ENCODE measurements at regions not wholly inside any gene's neighbourhood (a gene's known extent, or its start where the extent isn't known, plus 50 kb on each side); places are given as distances from the start of the nearest gene placed in this dataset.
"Not testable (repeated sequence)": the region's sequence is repeated elsewhere in the genome, so short reads cannot be mapped to it uniquely, and the experiment has no call there.

DNA sequence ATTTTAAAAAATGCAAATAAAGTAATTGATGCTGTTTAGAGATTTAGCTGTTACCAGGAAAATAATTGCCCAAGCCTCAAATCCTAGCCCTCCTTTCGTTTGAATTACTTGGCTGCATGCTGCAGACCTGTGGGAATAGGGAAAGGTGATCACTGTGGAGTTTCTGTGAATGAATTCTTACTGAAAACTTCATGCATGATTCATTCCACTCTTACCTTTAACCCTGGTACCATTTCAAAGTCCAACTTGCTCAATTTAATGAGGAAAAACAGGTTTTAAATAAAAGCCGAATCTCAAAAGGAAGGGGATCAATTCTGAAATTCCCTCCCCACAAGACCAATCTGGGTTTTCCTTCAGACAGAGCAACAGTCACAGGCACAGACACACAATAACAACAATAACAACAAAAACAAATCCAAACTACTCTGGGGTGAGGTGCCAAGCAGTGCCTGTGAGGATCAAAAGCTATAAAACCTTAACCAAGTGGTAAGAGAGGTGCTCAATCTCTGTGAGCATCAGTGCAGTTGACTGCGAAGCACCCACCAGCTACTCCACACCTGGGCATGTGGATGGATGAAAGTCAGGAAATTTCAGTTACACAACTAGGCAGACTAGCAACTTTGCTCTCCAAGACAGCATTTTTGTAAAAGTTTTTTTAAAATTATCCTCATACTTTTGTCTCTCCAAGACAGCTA, 200.8 kb downstream of the CNTN3 start:
- DNase-seq = no peak

DNA sequence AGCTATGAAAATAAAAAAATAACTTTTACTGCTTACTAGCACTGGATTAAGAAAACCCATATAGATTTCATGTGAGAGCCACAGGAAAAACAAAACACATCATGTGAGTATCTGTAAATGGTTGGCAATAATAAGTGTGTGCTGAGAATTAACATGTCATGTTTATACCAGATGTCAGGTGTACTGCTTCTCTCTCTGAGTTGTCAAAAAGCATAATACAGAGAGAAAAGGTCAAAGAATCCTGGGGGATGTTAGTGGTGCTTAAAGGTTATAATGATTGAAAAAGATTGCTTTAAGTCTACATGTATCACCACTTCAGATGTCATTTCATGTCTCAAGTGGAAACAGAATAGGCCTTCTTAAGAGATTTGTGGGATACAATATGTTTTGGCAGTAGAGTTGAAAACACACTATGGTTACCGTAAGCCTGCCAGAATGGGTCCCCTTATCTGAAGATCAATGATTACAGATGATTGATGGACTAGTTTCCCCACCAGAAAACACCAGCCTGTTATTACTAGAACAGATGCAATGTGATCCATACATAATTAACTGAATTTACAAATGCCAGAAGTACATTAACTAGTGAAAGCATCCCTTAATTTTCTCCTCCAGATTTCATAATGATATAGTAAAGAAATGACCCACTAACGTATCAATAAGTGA, 204.1 kb downstream of the CNTN3 start:
- DNase-seq = no peak

DNA sequence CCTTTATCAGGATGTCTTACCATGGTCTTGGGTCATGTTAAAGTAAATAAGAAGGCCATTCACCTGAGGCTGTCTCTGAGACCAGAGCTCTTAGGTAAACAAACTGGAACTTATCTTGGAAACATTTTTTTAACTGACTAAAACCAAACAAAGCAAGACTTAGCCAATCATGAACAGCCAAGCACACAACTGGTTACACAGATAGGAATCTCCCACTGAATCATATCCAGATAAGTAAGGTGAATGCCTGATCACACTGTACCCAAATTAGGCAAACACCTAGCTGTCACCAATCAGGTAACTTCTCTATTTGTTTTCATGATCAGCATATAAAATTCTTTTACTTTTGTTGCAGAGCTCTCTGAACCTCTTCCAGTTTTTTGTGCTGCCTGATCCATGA, 205.4 kb downstream of the CNTN3 start:
- no peak for DNase-seq

DNA sequence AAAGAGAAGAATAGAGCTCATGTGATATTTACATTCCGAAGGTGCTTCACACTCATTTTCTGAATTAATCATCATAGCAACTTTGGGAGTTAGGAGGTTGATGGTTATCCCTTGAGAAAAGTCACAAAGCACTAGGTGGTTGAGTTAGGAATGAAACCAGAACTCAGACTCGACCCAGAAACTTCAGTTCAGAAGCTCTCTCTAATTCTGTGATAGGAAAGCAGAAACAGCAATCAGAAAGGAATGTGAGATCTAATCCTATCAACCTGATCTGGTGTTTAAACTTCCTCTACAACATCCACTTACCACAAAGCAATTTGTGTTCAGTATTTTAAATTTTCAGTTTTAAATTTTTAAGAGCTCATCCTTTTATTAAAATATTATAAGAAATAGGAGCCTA, 211.2 kb downstream of the CNTN3 start:
- DNase-seq = no peak

DNA sequence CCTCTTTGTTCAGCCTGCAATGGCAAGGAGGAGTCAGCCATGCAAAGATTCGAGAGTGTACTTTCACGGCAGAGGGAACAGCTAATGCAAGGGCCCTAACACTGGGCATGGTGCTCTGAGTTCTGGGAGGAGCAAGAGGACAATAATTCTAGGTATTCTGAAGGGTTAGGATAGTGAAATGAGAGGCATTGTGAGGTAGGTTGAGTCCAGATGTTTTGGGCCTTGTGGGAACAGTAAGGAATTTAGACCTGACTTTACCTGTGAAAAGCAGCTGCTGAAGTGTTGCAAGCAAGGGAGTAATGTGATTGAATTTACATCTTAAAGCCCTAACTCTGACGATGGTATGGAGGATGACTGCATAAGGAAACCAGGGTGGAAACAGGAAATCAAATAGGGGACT, 211.6 kb downstream of the CNTN3 start:
- DNase-seq = no peak

DNA sequence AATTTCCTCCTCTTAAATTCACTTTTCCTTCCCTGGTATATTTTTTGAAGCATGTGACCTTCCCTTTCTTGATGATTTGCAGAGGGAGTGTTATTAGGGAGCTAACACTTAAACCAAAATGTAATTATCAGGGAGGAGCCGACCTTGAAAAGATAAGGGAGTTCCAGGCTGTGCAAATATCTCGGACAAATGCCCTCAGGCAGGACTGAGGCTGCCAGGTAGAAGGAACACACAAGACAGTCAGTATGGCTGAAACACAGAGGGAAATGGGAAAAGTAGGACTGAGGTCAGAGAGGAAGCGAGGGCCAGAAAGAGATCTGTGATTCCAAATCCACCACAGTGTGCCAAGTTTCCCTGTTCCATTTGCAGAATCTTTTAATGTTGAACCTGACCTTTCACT, 221.0 kb downstream of the CNTN3 start:
- no peak for DNase-seq

DNA sequence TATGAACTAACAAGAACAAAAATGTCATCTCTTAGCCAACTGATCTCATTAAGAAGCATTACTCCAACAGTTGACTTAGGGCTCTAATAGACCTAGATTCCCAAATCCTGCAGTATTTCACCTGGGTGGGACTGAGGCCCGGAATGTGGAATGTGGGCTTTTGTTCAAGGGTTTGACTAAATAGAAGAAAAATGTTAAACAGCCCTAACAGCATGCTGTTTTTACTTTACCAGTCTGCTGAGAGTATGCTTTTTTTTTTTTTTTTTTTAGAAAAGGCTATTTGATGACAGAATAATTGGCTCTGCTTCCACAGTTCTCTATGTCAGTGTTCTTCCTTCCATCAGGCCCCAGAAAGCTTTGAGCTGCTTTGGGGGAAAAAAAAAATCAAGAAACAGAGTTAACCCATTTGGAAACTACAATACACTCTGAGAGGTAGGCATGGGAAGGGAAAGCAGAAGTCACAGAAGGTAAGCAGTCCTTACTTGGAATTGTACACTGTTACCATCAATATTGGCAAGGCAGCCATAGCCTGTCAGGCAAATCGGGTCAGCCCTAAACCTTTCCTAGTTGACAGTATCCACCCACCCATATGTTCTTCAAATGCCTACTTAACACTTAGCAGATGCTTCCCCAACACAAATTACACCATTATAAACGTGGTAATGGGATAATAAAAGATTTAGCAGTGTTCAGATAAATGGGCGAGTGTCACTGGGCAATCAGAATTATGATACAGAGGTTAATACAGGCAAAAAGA, 224.2 kb downstream of the CNTN3 start:
- DNase-seq = no peak

DNA sequence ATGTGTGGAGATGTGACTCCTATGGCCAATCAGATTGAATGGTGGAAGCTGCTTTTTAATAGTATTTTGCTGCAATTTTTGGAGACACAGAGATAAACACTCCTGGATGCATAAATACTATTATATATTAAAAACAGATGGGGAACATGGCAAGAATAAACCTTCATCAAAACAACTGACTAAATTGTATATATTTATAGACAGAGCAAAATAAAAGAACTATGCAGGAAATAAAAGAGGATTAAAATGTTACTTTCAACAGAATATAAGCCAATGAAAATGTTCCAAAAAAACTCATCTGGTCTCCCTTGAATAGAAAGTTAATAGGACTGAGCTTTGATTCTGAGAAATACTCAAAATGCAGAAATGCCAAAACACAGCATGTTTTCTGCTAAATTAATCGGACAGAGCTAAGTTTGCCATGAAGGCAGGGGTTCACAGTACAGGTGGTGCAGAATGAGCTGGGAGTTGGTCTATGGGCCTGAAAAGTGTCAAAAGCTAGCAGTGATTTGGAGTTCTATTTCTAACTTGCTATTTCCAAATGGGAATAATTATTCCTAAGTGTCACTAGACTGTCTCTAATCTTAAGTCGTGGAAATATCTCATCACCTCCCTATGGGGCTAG, 227.2 kb downstream of the CNTN3 start:
- DNase-seq = no peak

DNA sequence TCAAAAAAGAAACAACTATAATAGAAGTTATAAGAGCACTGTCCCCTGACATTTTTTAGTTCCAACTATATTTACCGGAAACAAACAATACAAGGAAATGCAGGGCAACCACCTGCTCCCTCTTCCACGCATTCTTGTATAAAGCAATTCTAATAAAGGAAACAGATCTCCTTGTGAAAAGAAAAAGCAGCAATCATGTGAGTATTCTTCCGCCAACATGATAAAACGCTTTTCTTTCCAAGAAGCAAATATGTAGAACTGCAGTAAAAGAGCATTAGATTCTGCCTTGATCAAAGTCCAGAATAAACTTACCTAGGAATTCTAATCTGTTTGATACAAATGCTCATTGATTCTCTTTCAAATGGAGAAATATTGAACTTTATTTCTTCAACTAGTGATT, 230.3 kb downstream of the CNTN3 start:
- no peak for DNase-seq

DNA sequence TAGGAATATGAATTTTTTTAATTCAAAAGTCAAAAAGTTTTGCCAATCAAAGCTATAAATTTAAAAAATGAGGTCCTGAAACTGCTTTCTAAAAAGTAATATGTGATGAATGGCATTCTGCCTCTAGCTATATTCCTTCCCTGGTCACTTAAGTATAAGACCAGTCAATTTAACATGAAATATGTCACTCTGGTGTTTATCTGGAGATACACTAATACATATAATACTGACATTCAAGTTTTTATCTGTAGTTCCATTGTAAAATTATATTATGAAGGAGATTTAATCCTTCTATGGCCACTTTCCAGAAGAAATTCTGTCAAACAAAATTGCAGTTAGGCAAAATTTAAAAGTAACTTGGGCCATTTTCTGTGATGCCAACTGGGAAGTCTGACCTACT, 236.8 kb downstream of the CNTN3 start:
- no peak for DNase-seq

DNA sequence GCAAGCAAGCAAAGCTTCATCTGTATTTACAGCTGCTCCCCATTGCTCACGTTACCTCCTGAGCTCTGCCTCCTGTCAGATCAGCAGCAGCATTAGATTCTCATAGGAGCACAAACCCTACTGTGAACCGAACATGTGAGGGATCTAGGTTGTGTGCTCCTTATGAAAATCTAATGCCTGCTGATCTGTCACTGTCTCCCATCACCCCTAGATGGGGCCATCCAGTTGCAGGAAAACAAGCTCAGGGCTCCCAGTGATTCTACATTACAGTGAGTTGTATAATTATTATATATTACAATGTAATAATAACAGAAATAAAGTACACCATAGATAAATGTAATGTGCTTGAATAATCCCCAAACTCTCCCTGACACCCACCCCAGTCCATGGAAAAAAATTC, 238.1 kb downstream of the CNTN3 start:
- not testable (repeated sequence) for DNase-seq

DNA sequence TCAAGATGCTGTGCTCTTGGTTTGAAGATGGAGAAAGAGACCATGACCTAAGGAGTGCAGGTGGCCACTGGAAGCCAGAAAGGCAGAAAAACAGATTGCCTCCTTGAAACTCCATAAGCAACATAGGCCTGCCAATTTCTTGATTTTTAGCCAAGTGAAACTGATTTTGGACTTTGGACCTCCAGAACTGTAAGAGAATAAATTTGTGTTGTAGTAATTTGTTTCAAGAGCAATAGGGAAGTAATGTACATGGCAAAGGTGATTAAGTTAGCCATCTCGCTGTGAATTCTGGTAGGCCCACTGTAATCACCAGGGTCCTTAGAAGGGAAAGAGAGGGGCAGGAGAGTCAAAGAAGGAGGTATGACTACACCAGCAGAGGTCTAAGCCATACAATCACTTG, 238.8 kb downstream of the CNTN3 start:
- no peak for DNase-seq

DNA sequence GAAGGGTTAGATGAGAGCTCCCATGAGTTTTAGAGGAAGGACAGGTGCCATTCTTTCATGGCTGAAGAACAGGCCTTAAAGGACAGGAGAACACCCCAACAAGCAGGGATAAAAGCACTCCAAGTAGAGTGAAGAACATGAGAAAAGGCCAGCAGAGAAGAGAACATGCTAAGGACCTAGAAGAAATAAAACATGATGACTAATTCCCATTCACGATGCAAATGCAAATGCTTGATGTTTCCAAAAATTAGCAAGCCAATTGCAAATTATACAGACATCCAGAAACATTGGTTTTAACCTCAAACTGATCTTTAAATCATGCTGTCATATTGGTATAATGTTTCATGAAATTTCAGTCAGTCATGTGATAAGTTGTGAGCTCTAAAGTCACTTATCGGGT, 241.7 kb downstream of the CNTN3 start:
- no peak for DNase-seq

DNA sequence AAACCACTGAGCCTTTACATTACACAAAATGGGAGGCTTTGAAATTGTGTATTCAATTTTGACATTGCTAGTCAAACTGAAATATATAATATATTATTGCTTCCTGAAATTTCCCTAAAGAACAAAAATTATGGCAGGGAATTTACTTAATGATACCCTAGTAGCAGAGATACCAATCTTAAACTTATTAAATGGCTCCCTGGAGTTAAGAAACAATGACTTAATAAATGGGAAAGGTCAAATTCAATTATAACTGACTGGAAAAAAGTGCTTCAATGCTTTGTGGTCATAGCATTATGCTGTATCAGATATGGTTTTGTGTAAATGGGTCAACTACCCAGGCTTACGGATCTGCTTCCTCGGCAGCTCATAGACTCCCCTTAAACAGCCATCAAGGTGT, 244.1 kb downstream of the CNTN3 start:
- no peak for DNase-seq

DNA sequence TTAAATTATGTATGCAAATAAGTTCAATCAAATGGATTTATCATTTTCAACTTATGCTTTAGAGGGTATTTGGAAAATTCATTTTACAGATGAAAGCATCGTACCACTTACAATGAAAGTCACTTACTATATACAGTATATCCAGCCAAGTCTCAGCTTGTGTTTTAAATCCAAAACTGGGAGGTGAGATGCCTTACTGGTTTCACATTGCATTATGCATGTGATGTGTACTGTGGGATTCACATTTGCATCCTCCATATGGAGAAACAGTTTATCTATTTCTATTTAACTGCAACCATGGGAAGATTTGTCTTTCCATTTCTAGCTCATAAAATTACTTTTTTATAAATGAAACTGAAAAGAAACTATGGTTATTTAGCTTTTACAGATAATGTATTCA, 248.1 kb downstream of the CNTN3 start:
- DNase-seq = no peak

DNA sequence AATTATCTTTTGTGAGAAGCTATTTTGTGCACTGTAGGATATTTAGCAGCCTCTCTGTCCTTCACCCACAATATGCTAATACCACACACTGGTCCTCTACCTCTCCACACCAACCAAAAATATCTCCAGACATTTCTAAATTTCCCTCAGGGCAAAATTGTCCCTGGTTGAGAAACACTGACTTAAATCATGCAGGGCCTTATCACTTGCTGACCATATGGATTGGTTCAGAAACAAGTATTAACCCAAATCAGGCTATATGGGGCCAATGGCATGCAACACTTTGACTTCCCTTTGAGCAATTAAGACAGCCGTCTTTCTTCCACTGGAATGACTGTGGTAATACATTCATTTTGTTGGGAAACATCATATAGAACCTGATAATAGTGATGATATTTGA, 251.1 kb downstream of the CNTN3 start:
- DNase-seq = no peak

DNA sequence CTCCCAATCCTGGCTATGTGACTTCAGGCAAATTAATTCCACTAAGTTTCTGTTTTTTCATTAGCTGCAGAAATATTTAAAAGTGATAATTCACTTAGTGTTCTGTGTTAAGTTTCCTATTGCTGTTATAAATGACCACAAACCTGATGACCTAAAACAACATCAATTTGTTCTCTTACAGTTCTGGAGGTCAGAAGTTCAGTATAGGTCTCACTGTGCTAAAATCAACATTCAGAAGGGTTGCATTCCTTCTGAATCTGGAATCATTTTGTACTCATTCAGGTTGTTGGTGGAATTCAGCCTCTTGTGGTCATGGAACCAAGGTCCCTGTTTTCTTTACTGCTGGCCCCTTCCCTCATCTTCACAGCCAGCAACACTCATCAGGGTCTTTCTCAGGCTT, 254.1 kb downstream of the CNTN3 start:
- DNase-seq = no peak

DNA sequence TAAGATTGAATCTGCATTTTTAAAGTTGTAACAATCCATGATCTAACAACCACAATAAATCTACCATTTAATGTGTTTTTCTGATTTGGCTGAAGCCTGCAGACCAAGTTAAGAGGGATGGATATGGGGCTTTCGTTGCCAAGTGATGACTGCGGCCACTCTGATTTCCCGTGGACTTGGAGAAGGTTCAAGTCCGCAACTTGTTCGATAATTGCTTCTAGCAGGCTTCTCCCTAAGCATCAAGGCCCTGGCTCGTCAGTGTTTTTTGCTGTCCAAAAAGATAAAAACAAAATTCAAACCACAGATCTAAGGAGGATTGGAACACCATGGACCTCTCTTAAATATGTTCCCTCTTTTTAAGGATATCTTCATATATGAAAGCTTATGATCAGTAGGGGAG, 256.6 kb downstream of the CNTN3 start:
- DNase-seq = no peak

DNA sequence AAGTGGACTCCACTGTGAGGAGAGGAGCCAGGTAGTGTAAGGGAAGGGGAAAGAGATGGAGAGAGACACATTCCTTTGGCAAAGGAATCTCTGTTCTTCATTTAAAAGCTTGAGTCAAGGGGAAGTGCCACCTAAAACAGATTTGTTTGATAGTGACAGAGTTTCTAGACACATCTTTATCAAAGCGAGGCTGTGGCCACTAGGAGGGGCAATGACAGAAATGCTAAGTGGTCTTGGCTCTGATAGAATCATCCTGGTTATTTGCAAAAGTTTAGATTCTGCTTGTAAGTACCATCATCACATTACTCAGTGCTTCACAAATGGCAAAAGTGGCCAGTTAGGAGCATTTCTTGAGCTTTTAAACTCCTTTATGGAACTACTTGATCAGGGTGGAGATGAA, 261.4 kb downstream of the CNTN3 start:
- no peak for DNase-seq

DNA sequence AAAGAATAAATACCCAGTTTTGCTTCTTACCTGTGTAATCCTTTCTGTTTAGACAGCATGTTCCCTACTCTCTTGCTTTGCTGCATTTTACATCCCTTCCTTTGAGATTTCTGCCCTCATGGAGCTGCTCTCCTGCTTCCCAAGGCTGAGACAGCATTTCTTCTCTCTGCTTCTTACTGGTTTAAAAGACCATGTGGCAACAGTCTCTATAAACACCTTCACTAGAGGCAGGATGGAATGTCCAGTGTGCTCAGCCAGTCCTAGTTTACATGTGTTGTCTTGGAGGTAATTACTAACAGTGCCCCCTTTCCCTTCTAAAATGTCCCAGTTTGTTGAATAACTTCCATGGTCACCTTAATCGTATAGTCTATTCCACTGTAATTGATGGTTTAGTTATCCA, 262.3 kb downstream of the CNTN3 start:
- DNase-seq = no peak

DNA sequence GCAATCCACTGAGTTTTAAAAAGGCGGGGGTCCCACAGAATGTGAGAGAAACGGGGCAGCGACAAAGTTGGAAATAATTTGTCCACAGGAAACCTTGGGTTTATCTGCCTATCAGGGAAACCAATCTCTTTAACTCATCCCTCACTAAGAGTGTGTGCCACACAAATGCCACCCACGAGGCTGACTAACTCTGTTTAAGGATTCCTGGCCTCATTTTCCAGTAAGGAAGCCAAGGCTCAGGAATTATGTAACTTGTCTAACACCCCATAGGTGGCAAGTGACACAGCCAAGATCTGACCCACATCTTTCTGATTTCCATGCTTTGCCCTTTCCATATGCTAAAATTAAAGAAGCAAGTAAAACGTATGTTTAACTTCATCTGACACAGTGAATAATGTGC, 263.2 kb downstream of the CNTN3 start:
- no peak for DNase-seq

DNA sequence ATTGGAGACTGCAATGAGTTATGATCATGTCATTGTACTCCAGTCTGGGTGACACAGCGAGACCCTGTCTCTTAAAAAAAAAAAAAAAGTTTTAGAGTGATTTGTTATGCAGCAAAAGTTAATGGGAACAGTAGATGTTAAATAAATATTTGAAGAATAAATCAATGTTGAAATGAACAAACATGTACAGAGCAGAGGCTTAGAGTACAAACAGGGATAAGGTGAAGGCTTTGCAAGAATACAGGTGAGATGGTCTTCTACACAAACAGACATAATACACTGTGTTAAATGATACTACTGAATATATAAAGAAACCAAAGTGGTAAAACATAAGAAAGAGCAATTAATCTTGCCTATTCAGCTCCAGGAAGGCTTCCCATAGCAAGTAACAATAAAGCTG, 265.4 kb downstream of the CNTN3 start:
- DNase-seq = no peak

DNA sequence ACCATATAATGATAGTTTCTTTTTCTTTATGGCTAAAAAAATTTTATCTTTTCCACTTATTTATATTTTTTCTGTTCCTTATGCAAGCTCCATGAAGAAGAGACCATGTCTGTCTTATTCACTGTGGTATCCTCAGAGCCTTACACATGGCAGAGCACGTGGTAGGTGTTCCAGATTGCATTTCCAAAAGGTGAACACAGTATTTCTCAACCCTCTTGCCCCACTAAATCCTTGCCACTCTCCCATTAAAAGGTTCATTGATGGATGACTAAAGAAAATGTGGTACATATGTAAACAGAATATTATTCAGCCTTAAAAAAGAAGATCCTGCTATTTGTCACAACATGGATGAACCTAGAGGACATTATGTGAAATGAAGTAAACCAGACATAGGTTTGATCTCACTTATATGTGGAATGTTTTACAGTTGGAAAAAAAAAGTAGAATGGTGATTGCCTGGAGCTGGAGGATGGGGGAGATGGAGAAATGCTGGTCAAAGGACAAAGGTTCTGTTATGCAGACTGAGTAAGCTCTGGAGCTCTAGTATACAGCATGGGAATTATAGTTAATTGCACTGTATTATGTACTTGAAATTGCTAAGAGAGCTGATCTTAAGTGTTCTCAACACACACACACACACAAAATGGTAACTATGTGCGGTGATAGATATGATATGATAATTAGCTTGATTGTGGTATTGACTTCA, 266.7 kb downstream of the CNTN3 start:
- DNase-seq = no peak
